ES-I3 (cell line): ENCODE measurements at regions not wholly inside any gene's neighbourhood (a gene's known extent, or its start where the extent isn't known, plus 50 kb on each side); places are given as distances from the start of the nearest gene placed in this dataset.
"Not testable (repeated sequence)": the region's sequence is repeated elsewhere in the genome, so short reads cannot be mapped to it uniquely, and the experiment has no call there.

ENCODE experiments used
- H3K36me3 ChIP-seq: 2 replicates; pipeline ENCODE4 v1.6.1; 2013; ENCODE audit warnings: mild to moderate bottlenecking, low read length, control low read depth, moderate library complexity; ENCODE audit not compliant: insufficient read depth
- H3K4me1 ChIP-seq: 2 replicates; pipeline ENCODE4 v1.6.1; 2013; ENCODE audit warnings: mild to moderate bottlenecking, control low read depth, low read length; ENCODE audit not compliant: insufficient read depth
- H3K9ac ChIP-seq: 2 replicates; pipeline ENCODE4 v1.6.1; 2013; ENCODE audit warnings: low read depth, mild to moderate bottlenecking, low read length, moderate library complexity
- H3K9me3 ChIP-seq: 2 replicates; pipeline ENCODE4 v1.6.1; 2013; ENCODE audit warnings: mild to moderate bottlenecking, low read length, moderate library complexity; ENCODE audit not compliant: control insufficient read depth, insufficient read depth

- no peaks in the 10 kb centered on the region for H3K4me1 ChIP-seq
- no peak overlapping the region for H3K9ac ChIP-seq
- no peaks in the 10 kb centered on the region for H3K36me3 ChIP-seq
- H3K9me3 ChIP-seq, result no peaks in the 10 kb centered on the region
These were observed 466.7 kb upstream of the NFIA start for GRCh38 chr1:60615666-60616065.

GRCh38 chr1:60612790-60613189 is 469.6 kb upstream of the NFIA start:
- no peaks in the 10 kb centered on the region for H3K36me3 ChIP-seq
- no peak overlapping the region; the same call in 1 of the 2 replicates for H3K9ac ChIP-seq
- no peaks in the 10 kb centered on the region for H3K4me1 ChIP-seq

GRCh38 chr1:60606921-60607320 is 475.4 kb upstream of the NFIA start:
- H3K9me3 ChIP-seq, H3K4me1 ChIP-seq, H3K36me3 ChIP-seq, H3K9ac ChIP-seq: not testable (repeated sequence)

More at GRCh38 chr1:60612790-60613189, 469.6 kb upstream of the NFIA start:
- H3K9me3 ChIP-seq, result no peaks in the 10 kb centered on the region

DNA sequence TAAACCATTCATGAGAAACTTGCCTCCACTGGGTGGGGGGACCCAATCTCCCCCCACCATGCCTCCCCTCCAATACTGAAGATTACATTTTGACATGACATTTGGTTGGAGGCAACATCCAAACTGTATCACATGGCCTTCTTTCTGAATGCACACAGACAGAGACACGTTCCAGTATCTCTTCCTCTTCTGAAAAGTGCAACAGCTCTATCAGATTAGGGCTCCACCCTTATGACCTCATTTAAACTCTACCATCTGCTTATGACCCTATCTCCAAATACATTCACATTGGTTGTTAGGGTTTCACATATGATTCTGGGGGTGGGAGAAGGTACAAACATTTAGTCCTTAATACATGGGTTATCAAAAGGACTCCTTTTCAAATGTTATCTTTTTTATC is 481.8 kb upstream of the NFIA start:
- no peaks in the 10 kb centered on the region for H3K4me1 ChIP-seq
- no peak overlapping the region for H3K9ac ChIP-seq
- no peaks in the 10 kb centered on the region for H3K9me3 ChIP-seq
- no peaks in the 10 kb centered on the region for H3K36me3 ChIP-seq

DNA sequence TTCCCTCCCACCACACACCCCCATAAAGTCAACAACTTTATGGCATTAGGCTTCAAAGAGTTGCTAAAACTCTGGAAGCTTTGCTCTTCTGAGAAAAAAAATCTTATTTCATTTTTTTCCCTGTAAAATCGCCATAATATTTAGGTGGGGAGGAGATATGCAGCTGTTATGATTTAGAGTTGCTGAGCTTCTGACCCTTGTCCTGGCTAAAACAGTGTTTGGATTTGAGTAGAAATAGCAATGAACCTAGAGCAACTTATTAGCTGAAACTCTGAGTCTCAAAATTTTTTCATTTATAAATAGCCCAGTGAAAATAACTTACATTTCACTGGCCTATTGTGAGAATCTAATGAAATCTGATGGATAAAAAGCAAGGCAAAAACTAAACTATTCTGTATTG is 482.8 kb upstream of the NFIA start:
- no peaks in the 10 kb centered on the region for H3K4me1 ChIP-seq
- H3K9ac ChIP-seq, result no peak overlapping the region
- H3K9me3 ChIP-seq, result no peaks in the 10 kb centered on the region
- H3K36me3 ChIP-seq, result no peaks in the 10 kb centered on the region

GRCh38 chr1:60598041-60598910 is 484.1 kb upstream of the NFIA start:
- Histone ChIP-seq H3K4me1 (no peaks in the 10 kb centered on the region), H3K9ac (no peak overlapping the region), H3K9me3 (no peaks in the 10 kb centered on the region), H3K36me3 (no peaks in the 10 kb centered on the region)

DNA sequence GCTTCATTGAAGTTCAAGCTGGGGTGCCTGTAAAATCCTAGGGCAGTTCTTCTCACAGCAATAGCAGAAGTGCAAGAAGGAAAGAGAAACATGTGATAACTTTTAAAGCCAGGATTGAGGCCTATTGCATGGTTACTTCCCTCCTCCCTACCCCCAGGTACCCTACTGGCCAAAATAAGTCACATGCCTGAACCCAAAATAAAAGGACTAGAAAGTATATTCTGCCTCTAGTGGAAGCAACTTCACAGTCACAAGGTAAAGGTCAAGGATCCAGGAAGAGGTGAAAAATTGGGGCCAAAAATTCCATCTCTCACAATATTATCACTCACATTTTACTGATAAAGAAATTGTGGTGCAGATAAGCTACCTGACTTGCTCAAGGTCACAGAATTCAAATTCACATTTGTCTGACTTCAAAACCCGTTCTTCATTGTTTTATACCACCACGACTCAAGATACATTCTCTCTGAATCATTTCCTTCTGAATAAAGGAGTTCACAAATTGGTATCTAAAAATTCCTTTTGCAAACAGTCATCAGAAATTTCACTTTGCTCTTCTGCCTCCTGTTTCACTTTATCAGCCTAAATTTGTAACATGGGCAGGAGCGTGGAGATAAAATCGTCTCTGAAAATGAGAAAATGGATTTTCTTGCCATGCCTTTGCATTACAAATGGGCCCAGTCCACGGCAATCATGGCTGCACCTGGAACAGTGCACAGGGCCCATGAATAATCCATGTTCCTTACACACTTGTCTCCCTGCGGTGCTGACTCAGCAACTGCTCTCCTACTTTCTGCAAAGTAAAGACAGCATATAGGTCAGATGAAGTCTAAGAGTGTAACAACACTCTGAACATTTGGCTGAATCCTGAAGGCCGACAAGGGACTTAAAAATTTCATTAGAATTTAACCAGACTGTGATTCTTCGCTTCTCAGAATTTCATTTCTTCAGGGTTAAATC is 485.3 kb upstream of the NFIA start:
- Histone ChIP-seq H3K36me3 (no peaks in the 10 kb centered on the region), H3K4me1 (no peaks in the 10 kb centered on the region), H3K9ac (no peak overlapping the region), H3K9me3 (no peaks in the 10 kb centered on the region)

DNA sequence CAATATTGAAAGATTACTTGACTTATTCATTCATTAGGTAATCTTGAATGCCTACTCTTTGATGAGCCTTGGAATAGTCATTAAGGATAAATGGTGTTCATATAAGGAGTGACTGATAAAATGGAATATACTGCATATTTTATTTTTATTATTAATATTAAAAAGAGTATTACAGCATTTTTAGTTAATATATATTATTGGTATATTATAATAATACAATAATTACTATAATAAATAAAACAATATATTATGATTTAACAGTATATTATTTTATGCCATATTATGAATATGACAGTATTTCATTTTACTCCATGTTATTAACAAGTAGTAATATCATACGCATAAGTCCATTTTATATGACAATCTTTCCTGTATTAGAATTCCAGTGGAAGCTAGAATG is 490.8 kb upstream of the NFIA start:
- no peaks in the 10 kb centered on the region for H3K36me3 ChIP-seq
- no peak overlapping the region for H3K9ac ChIP-seq
- no peaks in the 10 kb centered on the region for H3K4me1 ChIP-seq
- H3K9me3 ChIP-seq, result no peaks in the 10 kb centered on the region

DNA sequence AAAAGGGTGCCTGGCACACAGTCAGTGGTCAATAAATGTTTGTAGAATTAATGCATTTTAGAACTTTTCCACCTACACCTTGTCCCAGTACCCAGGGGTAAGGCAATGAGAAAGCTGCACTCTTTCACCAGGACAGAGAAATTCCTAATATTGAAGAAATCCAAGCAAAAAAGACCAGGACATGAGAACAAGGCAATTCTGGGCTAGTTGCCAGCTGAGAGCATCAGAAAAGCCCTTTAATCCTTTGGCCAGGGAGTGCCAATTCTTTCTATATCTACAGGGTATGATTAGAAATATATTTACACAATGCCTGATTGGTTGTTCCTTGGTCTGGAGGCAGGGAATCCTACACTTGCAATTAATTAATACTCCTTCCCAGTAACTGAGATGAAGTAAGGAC is 492.4 kb upstream of the NFIA start:
- H3K9ac ChIP-seq, result no peak overlapping the region
- H3K4me1 ChIP-seq, result no peaks in the 10 kb centered on the region
- no peaks in the 10 kb centered on the region for H3K36me3 ChIP-seq
- peaks cover 2% of the 10 kb centered on the region for H3K9me3 ChIP-seq

DNA sequence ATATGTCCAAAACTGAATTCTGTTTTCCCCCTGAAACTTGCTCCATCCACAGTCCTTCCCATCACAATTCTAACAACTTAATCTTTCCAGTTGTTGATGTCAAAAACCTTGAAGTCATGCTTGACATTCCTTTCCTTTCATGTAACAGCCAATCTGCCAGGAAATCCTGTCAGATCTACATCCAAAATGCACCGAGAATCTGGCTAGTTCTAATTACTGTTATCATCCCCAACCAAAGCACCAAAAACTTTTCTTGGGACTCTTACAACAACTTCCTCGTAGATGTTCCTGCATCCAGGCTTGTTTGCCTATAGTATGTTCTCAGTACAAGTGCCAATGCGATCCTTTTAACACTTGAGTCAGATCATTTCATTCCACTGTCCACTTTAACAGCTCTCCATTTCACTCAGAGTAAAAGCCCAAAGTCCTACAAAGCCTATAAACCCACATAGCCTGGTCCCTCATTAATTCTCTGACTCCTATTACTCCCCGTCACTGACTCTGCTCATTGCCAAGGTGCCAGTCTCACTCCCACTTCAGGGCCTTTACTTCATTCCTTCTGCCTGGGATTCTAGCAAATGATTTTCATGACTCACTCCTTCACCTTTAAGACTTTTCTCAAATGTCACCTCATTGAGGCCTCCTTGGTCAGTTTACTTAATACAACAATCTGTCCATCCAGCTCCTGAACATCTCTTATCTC is 493.2 kb upstream of the NFIA start:
- Histone ChIP-seq H3K9ac (no peak overlapping the region), H3K36me3 (no peaks in the 10 kb centered on the region), H3K9me3 (peaks cover 8% of the 10 kb centered on the region), H3K4me1 (no peaks in the 10 kb centered on the region)

DNA sequence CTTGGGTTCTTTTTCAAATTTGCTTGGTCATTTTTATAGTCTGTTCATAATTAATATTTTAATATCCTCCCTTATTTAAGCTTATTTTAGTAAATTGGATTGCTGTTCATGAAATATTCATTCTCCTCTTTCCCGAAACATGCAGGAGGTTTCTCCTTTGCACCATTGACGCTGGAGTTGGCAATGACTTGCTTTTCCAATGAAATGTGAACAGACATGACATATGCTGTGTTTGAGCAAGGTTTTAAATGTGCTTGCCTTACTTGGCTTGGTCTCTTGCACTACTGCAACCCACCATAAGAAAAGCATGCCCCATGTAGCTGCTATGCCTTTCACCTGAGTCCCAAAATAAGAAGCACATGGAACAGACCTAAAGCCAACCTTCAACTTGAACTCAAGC is 498.0 kb upstream of the NFIA start:
- no peaks in the 10 kb centered on the region for H3K4me1 ChIP-seq
- H3K9ac ChIP-seq, result no peak overlapping the region
- no peaks in the 10 kb centered on the region for H3K36me3 ChIP-seq
- peaks cover 9% of the 10 kb centered on the region for H3K9me3 ChIP-seq

GRCh38 chr1:60583696-60584095 is 498.7 kb upstream of the NFIA start:
- Histone ChIP-seq H3K9ac (no peak overlapping the region), H3K4me1 (no peaks in the 10 kb centered on the region), H3K9me3 (peaks cover 9% of the 10 kb centered on the region), H3K36me3 (no peaks in the 10 kb centered on the region)

DNA sequence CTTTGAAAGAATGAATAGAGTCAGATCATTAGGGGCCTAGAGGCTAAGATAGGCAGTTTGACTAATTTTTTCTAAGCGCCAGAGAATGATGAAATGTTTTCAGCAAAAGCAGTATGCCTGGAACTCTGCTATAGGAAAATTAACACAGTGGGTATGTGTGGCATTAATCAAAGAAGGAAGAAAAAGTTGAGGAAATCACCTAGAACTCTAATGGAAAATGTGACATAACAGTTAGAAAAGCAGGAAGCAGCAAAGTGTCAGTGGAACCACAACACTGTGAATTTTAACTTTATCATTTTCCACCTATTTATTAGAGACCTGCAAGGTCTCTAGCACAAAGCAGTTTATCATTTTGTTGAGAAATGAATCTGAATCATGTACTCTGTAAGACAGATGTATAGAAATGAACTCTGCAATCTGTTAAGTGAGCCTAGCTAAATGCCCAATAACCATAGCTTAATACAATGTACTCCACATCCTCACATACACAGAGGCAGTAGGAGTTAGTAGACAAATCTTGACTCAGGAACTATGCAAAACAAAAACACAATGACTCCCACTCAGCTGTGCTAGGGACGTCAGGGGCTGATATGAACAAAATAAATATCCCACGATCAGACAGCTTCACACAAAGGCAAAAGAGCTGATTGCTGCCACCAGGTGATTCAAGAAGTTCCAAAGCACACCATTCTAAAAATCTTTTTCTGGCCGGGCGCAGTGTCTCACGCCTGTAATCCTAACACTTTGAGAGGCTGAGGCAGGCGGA is 500.7 kb upstream of the NFIA start:
- no peaks in the 10 kb centered on the region for H3K4me1 ChIP-seq
- H3K9me3 ChIP-seq, result peaks cover 9% of the 10 kb centered on the region
- H3K36me3 ChIP-seq, result no peaks in the 10 kb centered on the region
- H3K9ac ChIP-seq, result no peak overlapping the region

GRCh38 chr1:60577029-60577428 is 503.5 kb upstream of the C1orf87 start:
- Histone ChIP-seq H3K4me1 (peaks cover 13% of the 10 kb centered on the region), H3K9ac (no peak overlapping the region), H3K36me3 (no peaks in the 10 kb centered on the region), H3K9me3 (no peaks in the 10 kb centered on the region)
